Upper lobe of left lung (tissue), 6 donors: ENCODE measurements at regions not wholly inside any gene's neighbourhood (a gene's known extent, or its start where the extent isn't known, plus 50 kb on each side); places are given as distances from the start of the nearest gene placed in this dataset.
"Not testable (repeated sequence)": the region's sequence is repeated elsewhere in the genome, so short reads cannot be mapped to it uniquely, and the experiment has no call there.

Experiments used
- ATAC-seq, 2 donors: fragments of 200-7000 bp; cut with Tn5 transposase; one replicate each; pipeline ENCODE4 v1.9.1; 2022; ENCODE audit warnings: mild to moderate bottlenecking in 2 of 2, moderate library complexity in 2 of 2; ENCODE audit not compliant: low FRiP score in 2 of 2
- DNase-seq, 2 donors: peaks; one replicate each; pipeline ENCODE4 v3.0.0-alpha.2; 2019 to 2020
- H3K27ac ChIP-seq, 4 donors: fragments of 200-600 bp; sonication (generic); one replicate each; pipeline ENCODE4 v1.5.1; 2016 to 2019
- H3K27me3 ChIP-seq, 4 donors: fragments of 200-600 bp; sonication (generic); one replicate each; pipeline ENCODE4 v1.5.1; 2017 to 2019
- H3K36me3 ChIP-seq, 4 donors: fragments of 200-600 bp; sonication (generic); one replicate each; pipeline ENCODE4 v1.5.1; 2016 to 2019
- H3K4me1 ChIP-seq, 4 donors: fragments of 200-600 bp; sonication (generic); one replicate each; pipeline ENCODE4 v1.5.1; 2018 to 2019
- H3K4me3 ChIP-seq, 4 donors: fragments of 200-600 bp; sonication (generic); one replicate each; pipeline ENCODE4 v1.5.1; 2017 to 2019; ENCODE audit warnings: mild to moderate bottlenecking in 2 of 4, moderate library complexity in 1 of 4
- H3K9me3 ChIP-seq, 4 donors: fragments of 200-600 bp; sonication (generic); one replicate each; pipeline ENCODE4 v1.5.1; 2018 to 2019
- CTCF ChIP-seq, 6 experiments: fragments of 450-650 bp in 4 of 6; fragments of 200-600 bp in 2 of 6; sonication (generic) in 2 of 6; IDR thresholded peaks; one replicate each; pipeline ENCODE4 v1.5.1; 2016 to 2019; ENCODE audit warnings: antibody characterized with exemption in 6 of 6
- EP300 ChIP-seq, 4 donors: sonication (generic); formaldehyde crosslinking; IDR thresholded peaks; one replicate each; pipeline ENCODE4 v1.5.1; 2017; ENCODE audit warnings: antibody characterized with exemption in 4 of 4, control low read depth in 2 of 4
- POLR2A ChIP-seq, 4 donors: fragments of 450-650 bp; IDR thresholded peaks; one replicate each; pipeline ENCODE4 v1.5.1; 2016 to 2017; ENCODE audit warnings: antibody characterized with exemption in 4 of 4, mild to moderate bottlenecking in 2 of 4
- POLR2AphosphoS5 ChIP-seq, 2 donors: sonication (generic); formaldehyde crosslinking; IDR thresholded peaks; one replicate each; pipeline ENCODE4 v1.5.1; 2017; ENCODE audit warnings: antibody characterized with exemption in 2 of 2
- WGBS, 2 donors: methylation state at CpG; one replicate each; pipeline ENCODE4 v1.1.5; 2017 to 2018; 5-methylcytosine and 5-hydroxymethylcytosine counted together
- donor health status: DM: no; HTN: no; CAD: no; lungs with moderate emphysema.
- donor health status: DM: no; HTN: yes; CAD: no; lungs with severe emphysema.

DNA sequence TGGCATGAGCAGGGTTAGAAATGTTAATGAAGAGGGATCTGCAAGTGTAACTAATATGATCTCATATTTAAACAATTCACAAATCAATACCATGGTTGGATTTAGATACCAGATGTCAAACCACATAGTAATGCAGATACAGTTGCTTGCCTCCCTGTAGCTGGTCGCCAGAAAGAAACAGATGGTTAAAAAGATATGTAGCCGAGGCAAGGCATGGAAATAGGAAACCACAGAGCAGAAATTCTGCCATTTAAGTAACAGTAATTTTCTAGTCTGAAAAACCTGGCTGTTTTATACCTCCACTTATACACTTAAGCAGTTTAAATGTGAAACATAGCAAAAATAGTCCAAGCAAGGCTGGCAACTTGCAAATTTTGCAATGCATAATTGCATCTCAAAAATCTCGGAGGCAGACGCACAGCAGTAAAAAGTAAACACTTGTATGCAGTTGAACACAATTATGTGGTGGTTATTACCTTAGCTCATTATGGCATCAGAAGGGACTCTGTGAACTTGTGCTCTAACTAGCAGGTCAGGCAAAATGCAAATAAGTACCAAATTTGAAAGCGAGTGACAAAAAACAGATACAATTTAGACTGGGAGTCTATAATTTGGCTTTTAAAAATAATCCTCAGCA lies 126.8 kb downstream of the NAA11 start:
- Histone ChIP-seq H3K36me3 (no peaks in the 10 kb centered on the region), H3K4me3 (no peak overlapping the region), H3K4me1 (no peaks in the 10 kb centered on the region), H3K27me3 (no peaks in the 10 kb centered on the region), H3K27ac (no peak overlapping the region), H3K9me3 (no peaks in the 10 kb centered on the region)
- TF ChIP-seq POLR2A (IDR thresholded peaks at IDR 0.05) (no peak), EP300 (IDR thresholded peaks at IDR 0.05) (no peak), CTCF (IDR thresholded peaks at IDR 0.05) (no peak), POLR2AphosphoS5 (IDR thresholded peaks at IDR 0.05) (no peak)
- ATAC-seq (no peak), DNase-seq (no peak)
- 58 to 68% methylated on average over 5 of the region's 5 CpGs for WGBS, 2 donors

- no peaks in the 10 kb centered on the region for H3K4me1 ChIP-seq
- DNase-seq (no peak), ATAC-seq (no peak)
- no peaks in the 10 kb centered on the region for H3K27me3 ChIP-seq
- no peaks in the 10 kb centered on the region for H3K9me3 ChIP-seq
- H3K27ac ChIP-seq, result no peak overlapping the region
- no peaks in the 10 kb centered on the region for H3K36me3 ChIP-seq
- no peak overlapping the region for H3K4me3 ChIP-seq
- 87 to 89% methylated on average over 3 of the region's 3 CpGs for WGBS, 2 donors
- TF ChIP-seq POLR2AphosphoS5 (IDR thresholded peaks at IDR 0.05), result no peak
- no peak for TF ChIP-seq POLR2A (IDR thresholded peaks at IDR 0.05)
- no peak for TF ChIP-seq EP300 (IDR thresholded peaks at IDR 0.05)
- TF ChIP-seq CTCF (IDR thresholded peaks at IDR 0.05), result no peak
These were observed 128.4 kb downstream of the NAA11 start for GRCh38 chr4:79197275-79198009.

GRCh38 chr4:79191292-79191691 lies 134.6 kb downstream of the NAA11 start:
- not testable (repeated sequence) for H3K27me3 ChIP-seq, H3K36me3 ChIP-seq, ATAC-seq, H3K4me3 ChIP-seq, DNase-seq, H3K4me1 ChIP-seq, H3K9me3 ChIP-seq, H3K27ac ChIP-seq
- 69 to 79% methylated on average over 1 of the region's 1 CpG for WGBS, 2 donors

DNA sequence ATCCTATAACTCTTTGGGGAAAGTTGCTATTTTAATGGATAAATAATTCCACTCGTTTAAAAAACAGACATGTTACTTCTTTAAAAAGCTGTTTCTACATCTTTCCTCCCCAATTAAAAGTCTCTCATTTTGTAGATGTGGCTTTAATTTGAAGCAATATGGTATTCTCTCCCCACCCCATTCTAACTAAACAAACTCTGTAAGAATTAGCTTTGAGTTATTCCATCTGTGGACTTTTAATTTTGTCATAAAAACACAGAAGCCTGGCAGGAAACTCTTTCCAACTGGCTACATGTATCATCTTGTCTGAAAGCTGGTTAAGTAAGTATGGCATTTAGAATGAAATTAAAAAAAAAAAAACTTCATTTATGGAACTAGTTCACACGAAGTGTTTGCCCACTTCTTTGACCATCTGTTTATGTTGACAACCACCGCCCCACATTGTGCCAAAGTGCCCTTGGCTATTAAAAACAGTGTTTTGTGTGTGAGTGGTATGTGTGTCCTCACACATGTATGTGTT lies 140.3 kb downstream of the NAA11 start:
- TF ChIP-seq POLR2A (IDR thresholded peaks at IDR 0.05), result no peak
- TF ChIP-seq EP300 (IDR thresholded peaks at IDR 0.05), result no peak
- no peaks in the 10 kb centered on the region for H3K4me1 ChIP-seq
- DNase-seq (no peak), ATAC-seq (no peak)
- H3K27me3 ChIP-seq, result no peaks in the 10 kb centered on the region
- H3K9me3 ChIP-seq, result no peaks in the 10 kb centered on the region
- 57 to 62% methylated on average over 3 of the region's 3 CpGs for WGBS, 2 donors
- H3K36me3 ChIP-seq, result no peaks in the 10 kb centered on the region
- no peak overlapping the region for H3K27ac ChIP-seq
- H3K4me3 ChIP-seq, result no peak overlapping the region

DNA sequence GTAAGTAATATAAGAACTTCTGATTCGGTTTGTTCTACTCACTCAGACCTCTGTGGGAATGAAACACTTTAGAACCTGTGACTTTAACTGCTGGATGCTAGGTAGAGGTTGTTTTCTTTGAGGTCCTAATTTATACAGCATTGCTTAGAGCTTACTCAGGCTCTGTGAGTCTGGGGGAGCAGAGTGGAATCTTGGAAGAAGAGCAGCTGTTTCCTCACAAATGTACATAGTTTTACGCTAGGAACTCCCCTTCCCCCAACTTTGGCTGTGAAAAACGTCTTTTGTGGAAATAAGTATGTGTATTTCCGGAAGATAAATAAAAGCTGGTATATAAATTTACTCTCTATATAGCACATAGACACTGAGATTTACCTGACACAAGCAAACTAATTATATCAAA lies 141.4 kb downstream of the NAA11 start:
- ATAC-seq, result no peak
- no peaks in the 10 kb centered on the region for H3K9me3 ChIP-seq
- no peak overlapping the region for H3K27ac ChIP-seq
- WGBS, 2 donors, result 60 to 62% methylated on average over 4 of the region's 4 CpGs
- H3K4me3 ChIP-seq, result no peak overlapping the region
- H3K36me3 ChIP-seq, result no peaks in the 10 kb centered on the region
- H3K27me3 ChIP-seq, result no peaks in the 10 kb centered on the region
- no peak for DNase-seq
- TF ChIP-seq POLR2AphosphoS5 (IDR thresholded peaks at IDR 0.05) (no peak), POLR2A (IDR thresholded peaks at IDR 0.05) (no peak), EP300 (IDR thresholded peaks at IDR 0.05) (no peak), CTCF (IDR thresholded peaks at IDR 0.05) (no peak)
- H3K4me1 ChIP-seq, result no peaks in the 10 kb centered on the region
